Endodermal cell (in vitro differentiated cells): ENCODE measurements at regions not wholly inside any gene's neighbourhood (a gene's known extent, or its start where the extent isn't known, plus 50 kb on each side); places are given as distances from the start of the nearest gene placed in this dataset.

Experiments used
- DNase-seq: peaks from one replicate; pipeline ENCODE4 v3.0.0-alpha.2; 2017
- H3K27ac ChIP-seq: 2 replicates; pipeline ENCODE4 v1.5.1; 2013; ENCODE audit warnings: mild to moderate bottlenecking, low read depth, low read length, moderate library complexity
- H3K27me3 ChIP-seq: 2 replicates; pipeline ENCODE4 v1.6.1; 2013; ENCODE audit warnings: mild to moderate bottlenecking, low read length, moderate library complexity; ENCODE audit not compliant: insufficient read depth, control insufficient read depth, poor library complexity, severe bottlenecking
- H3K36me3 ChIP-seq: 2 replicates; pipeline ENCODE4 v1.7.0; 2013; ENCODE audit warnings: mild to moderate bottlenecking, low read length, moderate library complexity; ENCODE audit not compliant: control insufficient read depth, insufficient read depth
- H3K4me1 ChIP-seq: one replicate; pipeline ENCODE4 v1.7.0; 2013; ENCODE audit warnings: low read length; ENCODE audit not compliant: control insufficient read depth, insufficient read depth
- H3K4me3 ChIP-seq: 2 replicates; pipeline ENCODE4 v1.5.1; 2013; ENCODE audit warnings: mild to moderate bottlenecking, low read length, moderate library complexity
- H3K9ac ChIP-seq: 2 replicates; pipeline ENCODE4 v1.6.1; 2013; ENCODE audit warnings: mild to moderate bottlenecking, low read length, moderate library complexity; ENCODE audit not compliant: poor library complexity, severe bottlenecking; ENCODE audit errors: extremely low read depth
- H3K9me3 ChIP-seq: 2 replicates; pipeline ENCODE4 v1.6.1; 2013; ENCODE audit warnings: mild to moderate bottlenecking, low read length, moderate library complexity; ENCODE audit not compliant: control insufficient read depth
- H3K27ac Mint-ChIP-seq: 2 replicates; pipeline ENCODE4 v1.8.0; 2020; ENCODE audit warnings: mixed read lengths
- H3K27me3 Mint-ChIP-seq: 2 replicates; pipeline ENCODE4 v1.8.0; 2021; ENCODE audit warnings: mild to moderate bottlenecking, mixed read lengths; ENCODE audit not compliant: insufficient read depth
- H3K36me3 Mint-ChIP-seq: 2 replicates; pipeline ENCODE4 v1.8.0; 2020; ENCODE audit warnings: low read depth, mixed read lengths
- H3K4me1 Mint-ChIP-seq: 2 replicates; pipeline ENCODE4 v1.8.0; 2020; ENCODE audit warnings: mixed read lengths
- H3K4me3 Mint-ChIP-seq: 2 replicates; pipeline ENCODE4 v1.8.0; 2020; ENCODE audit warnings: mild to moderate bottlenecking, moderate library complexity, mixed read lengths
- H3K9me3 Mint-ChIP-seq: 2 replicates; pipeline ENCODE4 v1.8.0; 2020; ENCODE audit warnings: mild to moderate bottlenecking, mixed read lengths
- CTCF ChIP-seq: fragments of 200-600 bp; sonication (generic); conservative IDR thresholded peaks from 2 replicates; pipeline ENCODE4 v1.5.0; 2021; ENCODE audit warnings: antibody characterized with exemption, mild to moderate bottlenecking
- WGBS, 2 experiments: methylation state at CpG; one replicate each; pipeline versions ENCODE4 v1.1.5 to v1.1.7; 2013; ENCODE audit warnings: missing lambda C conversion rate in 2 of 2, mixed read lengths in 1 of 2; ENCODE audit not compliant: insufficient coverage in 1 of 2, insufficient read length in 1 of 2; 5-methylcytosine and 5-hydroxymethylcytosine counted together

- Histone ChIP-seq H3K9me3 (no peaks in the 10 kb centered on the region), H3K4me1 (no peaks in the 10 kb centered on the region), H3K4me3 (no peak overlapping the region), H3K36me3 (no peaks in the 10 kb centered on the region), H3K27me3 (peaks cover 9% of the 10 kb centered on the region), H3K27ac (no peak overlapping the region), H3K9ac (no peak overlapping the region)
- TF ChIP-seq CTCF, result no peak
- H3K36me3 Mint-ChIP-seq, result no peaks in the 10 kb centered on the region
- H3K9me3 Mint-ChIP-seq, result no peaks in the 10 kb centered on the region
- no peak for DNase-seq
- H3K4me1 Mint-ChIP-seq, result peaks cover 5% of the 10 kb centered on the region
- no peak overlapping the region for H3K4me3 Mint-ChIP-seq
- H3K27me3 Mint-ChIP-seq, result peaks cover 16% of the 10 kb centered on the region
- 67 to 83% methylated on average over 1 of the region's 1 CpG for WGBS, 2 experiments
- H3K27ac Mint-ChIP-seq, result no peak overlapping the region
Observed at GRCh38 chr2:160908157-160908556, 252.1 kb upstream of the TANK start.

- no peaks in the 10 kb centered on the region for H3K9me3 Mint-ChIP-seq
- Histone ChIP-seq H3K27ac (peak overlapping the region; percentile 54), H3K27me3 (peaks cover 14% of the 10 kb centered on the region), H3K9me3 (no peaks in the 10 kb centered on the region), H3K4me1 (no peaks in the 10 kb centered on the region), H3K9ac (no peak overlapping the region), H3K36me3 (no peaks in the 10 kb centered on the region), H3K4me3 (no peak overlapping the region)
- DNase-seq, result no peak
- H3K27ac Mint-ChIP-seq, result no peak overlapping the region
- no peaks in the 10 kb centered on the region for H3K36me3 Mint-ChIP-seq
- no peak for TF ChIP-seq CTCF
- 89 to 100% methylated on average over 1 to 3 of the region's 3 CpGs for WGBS, 2 experiments
- peaks cover 2% of the 10 kb centered on the region for H3K4me1 Mint-ChIP-seq
- H3K4me3 Mint-ChIP-seq, result no peak overlapping the region
- peaks cover 22% of the 10 kb centered on the region for H3K27me3 Mint-ChIP-seq
Observed at GRCh38 chr2:160909781-160910242, 250.4 kb upstream of the TANK start.

- DNase-seq, result no peak
- peaks cover 30% of the 10 kb centered on the region for H3K27me3 Mint-ChIP-seq
- no peak overlapping the region for H3K4me3 Mint-ChIP-seq
- no peaks in the 10 kb centered on the region for H3K4me1 ChIP-seq
- H3K9me3 Mint-ChIP-seq, result no peaks in the 10 kb centered on the region
- 80 to 89% methylated on average over 1 to 2 of the region's 2 CpGs for WGBS, 2 experiments
- no peaks in the 10 kb centered on the region for H3K36me3 Mint-ChIP-seq
- H3K27me3 ChIP-seq, result peaks cover 20% of the 10 kb centered on the region
- H3K36me3 ChIP-seq, result no peaks in the 10 kb centered on the region
- no peaks in the 10 kb centered on the region for H3K9me3 ChIP-seq
- H3K4me3 ChIP-seq, result no peak overlapping the region
- H3K9ac ChIP-seq, result no peak overlapping the region
- TF ChIP-seq CTCF, result no peak
- no peak overlapping the region for H3K27ac Mint-ChIP-seq
- peaks cover 2% of the 10 kb centered on the region for H3K4me1 Mint-ChIP-seq
- H3K27ac ChIP-seq, result peak overlapping the region; percentile 66
Observed at GRCh38 chr2:160910681-160911080, 249.5 kb upstream of the TANK start.
